HL-60 (cell line): ENCODE measurements at regions not wholly inside any gene's neighbourhood (a gene's known extent, or its start where the extent isn't known, plus 50 kb on each side); places are given as distances from the start of the nearest gene placed in this dataset.

ENCODE experiments used
- DNase-seq, 2 experiments: peaks; one replicate each; pipeline ENCODE4 v3.0.0-alpha.2; 2010 to 2020; ENCODE audit warnings: low read depth in 1 of 2, low spot score in 1 of 2
- H3K27ac ChIP-seq: fragments of 250-450 bp; sonication (Bioruptor Pico); replicated peaks from 2 replicates; pipeline ENCODE4 v1.5.1; 2020; ENCODE audit warnings: mild to moderate bottlenecking, moderate library complexity
- H3K27me3 ChIP-seq: fragments of 250-450 bp; sonication (Bioruptor Pico); 2 replicates; pipeline ENCODE4 v1.5.1; 2021; ENCODE audit warnings: mild to moderate bottlenecking, moderate library complexity; ENCODE audit not compliant: insufficient read depth, poor library complexity, severe bottlenecking
- H3K4me3 ChIP-seq: replicated peaks from 2 replicates; pipeline ENCODE4 v1.5.1; 2011; ENCODE audit warnings: mild to moderate bottlenecking, control low read depth, low read length; ENCODE audit not compliant: insufficient read depth
- GABPA ChIP-seq: IDR thresholded peaks from 2 replicates; pipeline ENCODE4 v1.6.1; 2012; ENCODE audit warnings: low read depth
- POLR2AphosphoS5 ChIP-seq: IDR thresholded peaks from 2 replicates; pipeline ENCODE4 v1.6.1; 2012; ENCODE audit warnings: low read depth
- SPI1 ChIP-seq: IDR thresholded peaks from 2 replicates; pipeline ENCODE4 v1.6.1; 2012; ENCODE audit warnings: low read depth, mild to moderate bottlenecking, borderline replicate concordance
- TF ChIP-seq, protein P1 (sequence below): IDR thresholded peaks from 2 replicates; pipeline ENCODE4 v1.6.1; 2012; ENCODE audit warnings: low read depth; ENCODE audit not compliant: insufficient replicate concordance
- TF ChIP-seq, protein P2 (sequence below): IDR thresholded peaks from one replicate; pipeline ENCODE4 v1.5.1; 2011; ENCODE audit warnings: low read length, control low read depth, inconsistent platforms; ENCODE audit not compliant: insufficient read depth

DNA sequence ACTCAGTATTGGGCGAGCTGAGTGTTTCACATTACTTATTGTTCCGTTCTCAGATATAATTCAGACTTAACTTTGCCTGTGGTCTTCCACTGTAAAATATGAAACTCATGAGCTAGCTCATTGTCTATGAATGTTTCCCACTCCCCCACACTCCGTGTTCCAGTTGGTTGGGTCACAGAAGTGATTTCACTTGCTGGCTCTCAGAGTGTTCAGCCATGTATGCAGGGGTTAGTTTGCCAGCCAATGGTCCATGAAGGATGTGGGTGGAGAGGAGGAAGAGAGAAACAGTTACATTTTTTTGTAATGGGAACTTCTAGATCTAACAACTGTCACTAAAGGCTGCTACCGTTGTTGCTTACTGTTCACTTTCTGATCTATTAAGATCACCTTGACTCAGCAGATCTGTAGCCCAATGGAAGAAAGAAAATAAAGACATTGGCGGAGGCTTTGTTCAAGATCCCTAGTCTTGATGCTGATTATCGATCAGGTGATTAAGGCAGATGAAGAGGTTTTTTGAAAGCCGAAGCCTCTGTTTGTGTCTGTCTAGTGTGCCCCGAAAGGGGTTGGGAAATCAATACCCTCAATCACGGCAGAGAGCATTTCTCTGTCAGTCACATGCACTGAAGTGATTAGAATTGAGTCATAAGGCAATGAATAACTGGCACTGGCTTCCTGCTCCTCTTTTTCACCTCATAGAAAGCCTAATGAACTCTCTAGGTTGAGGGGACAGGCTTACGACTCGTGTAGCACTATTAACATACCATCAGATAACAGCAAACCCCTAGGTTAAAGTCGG lies 279.7 kb upstream of the FIGN start:
- no peak overlapping the region for H3K27ac ChIP-seq
- H3K4me3 ChIP-seq = no peak overlapping the region
- H3K27me3 ChIP-seq = no peaks in the 10 kb centered on the region
- no peak for DNase-seq
- TF ChIP-seq, protein P1, sequence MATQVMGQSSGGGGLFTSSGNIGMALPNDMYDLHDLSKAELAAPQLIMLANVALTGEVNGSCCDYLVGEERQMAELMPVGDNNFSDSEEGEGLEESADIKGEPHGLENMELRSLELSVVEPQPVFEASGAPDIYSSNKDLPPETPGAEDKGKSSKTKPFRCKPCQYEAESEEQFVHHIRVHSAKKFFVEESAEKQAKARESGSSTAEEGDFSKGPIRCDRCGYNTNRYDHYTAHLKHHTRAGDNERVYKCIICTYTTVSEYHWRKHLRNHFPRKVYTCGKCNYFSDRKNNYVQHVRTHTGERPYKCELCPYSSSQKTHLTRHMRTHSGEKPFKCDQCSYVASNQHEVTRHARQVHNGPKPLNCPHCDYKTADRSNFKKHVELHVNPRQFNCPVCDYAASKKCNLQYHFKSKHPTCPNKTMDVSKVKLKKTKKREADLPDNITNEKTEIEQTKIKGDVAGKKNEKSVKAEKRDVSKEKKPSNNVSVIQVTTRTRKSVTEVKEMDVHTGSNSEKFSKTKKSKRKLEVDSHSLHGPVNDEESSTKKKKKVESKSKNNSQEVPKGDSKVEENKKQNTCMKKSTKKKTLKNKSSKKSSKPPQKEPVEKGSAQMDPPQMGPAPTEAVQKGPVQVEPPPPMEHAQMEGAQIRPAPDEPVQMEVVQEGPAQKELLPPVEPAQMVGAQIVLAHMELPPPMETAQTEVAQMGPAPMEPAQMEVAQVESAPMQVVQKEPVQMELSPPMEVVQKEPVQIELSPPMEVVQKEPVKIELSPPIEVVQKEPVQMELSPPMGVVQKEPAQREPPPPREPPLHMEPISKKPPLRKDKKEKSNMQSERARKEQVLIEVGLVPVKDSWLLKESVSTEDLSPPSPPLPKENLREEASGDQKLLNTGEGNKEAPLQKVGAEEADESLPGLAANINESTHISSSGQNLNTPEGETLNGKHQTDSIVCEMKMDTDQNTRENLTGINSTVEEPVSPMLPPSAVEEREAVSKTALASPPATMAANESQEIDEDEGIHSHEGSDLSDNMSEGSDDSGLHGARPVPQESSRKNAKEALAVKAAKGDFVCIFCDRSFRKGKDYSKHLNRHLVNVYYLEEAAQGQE = no peak
- no peak for TF ChIP-seq POLR2AphosphoS5
- no peak for TF ChIP-seq GABPA
- TF ChIP-seq SPI1 = no peak

DNA sequence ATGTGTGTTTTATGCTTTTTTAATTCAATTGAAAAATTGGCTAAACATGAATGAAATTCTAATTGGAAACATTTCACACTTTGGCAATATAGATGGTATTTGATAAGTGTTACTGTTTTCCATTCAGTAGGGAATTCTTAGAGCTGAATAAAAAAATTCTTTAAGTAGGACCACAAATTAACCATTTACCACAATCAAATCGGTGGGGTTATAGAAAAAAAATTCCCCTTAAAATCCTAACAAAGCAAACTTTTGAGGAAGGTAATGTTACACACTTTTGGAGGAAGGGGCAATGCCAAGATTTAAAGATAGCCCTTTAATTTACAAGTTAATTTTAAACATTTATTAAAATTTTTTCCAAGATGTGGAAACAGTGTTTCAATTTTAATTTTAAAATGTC lies 279.0 kb upstream of the FIGN start:
- H3K27me3 ChIP-seq = no peaks in the 10 kb centered on the region
- TF ChIP-seq POLR2AphosphoS5 = no peak
- TF ChIP-seq, protein P2, sequence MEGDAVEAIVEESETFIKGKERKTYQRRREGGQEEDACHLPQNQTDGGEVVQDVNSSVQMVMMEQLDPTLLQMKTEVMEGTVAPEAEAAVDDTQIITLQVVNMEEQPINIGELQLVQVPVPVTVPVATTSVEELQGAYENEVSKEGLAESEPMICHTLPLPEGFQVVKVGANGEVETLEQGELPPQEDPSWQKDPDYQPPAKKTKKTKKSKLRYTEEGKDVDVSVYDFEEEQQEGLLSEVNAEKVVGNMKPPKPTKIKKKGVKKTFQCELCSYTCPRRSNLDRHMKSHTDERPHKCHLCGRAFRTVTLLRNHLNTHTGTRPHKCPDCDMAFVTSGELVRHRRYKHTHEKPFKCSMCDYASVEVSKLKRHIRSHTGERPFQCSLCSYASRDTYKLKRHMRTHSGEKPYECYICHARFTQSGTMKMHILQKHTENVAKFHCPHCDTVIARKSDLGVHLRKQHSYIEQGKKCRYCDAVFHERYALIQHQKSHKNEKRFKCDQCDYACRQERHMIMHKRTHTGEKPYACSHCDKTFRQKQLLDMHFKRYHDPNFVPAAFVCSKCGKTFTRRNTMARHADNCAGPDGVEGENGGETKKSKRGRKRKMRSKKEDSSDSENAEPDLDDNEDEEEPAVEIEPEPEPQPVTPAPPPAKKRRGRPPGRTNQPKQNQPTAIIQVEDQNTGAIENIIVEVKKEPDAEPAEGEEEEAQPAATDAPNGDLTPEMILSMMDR = no peak
- H3K4me3 ChIP-seq = no peak overlapping the region
- DNase-seq = no peak
- H3K27ac ChIP-seq = no peak overlapping the region

DNA sequence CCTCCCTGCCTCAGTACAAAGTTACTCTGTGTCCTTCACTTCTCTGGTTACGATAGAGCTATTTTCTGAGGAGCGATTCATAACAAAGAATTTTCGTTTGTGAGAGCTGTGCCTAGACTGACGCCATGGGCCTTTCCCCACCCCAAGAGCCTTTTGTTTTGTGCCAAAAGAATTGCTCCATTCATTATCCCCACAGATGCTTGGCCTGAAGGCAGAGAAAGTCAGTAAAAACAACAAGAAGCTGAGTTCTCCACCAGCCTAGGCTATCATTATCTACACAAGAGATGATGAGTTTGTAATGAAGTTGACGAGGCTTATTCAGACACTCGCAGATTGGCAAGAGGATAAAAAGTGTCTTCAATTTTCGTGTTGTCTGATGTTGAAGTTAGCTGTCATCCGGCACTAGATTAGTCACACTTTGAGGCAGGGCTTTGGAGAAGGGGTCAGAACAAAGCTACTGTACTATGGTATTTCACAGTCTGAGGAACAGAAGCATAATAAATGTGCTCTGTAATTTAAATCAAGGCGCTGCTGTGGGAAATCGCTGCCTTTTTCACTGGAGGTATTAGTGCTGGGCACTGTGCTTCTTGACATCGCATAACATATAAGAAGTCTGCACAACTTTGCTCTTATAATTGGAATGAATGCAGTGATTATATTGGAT lies 278.4 kb upstream of the FIGN start:
- H3K27me3 ChIP-seq = no peaks in the 10 kb centered on the region
- H3K4me3 ChIP-seq = no peak overlapping the region
- no peak overlapping the region for H3K27ac ChIP-seq
- no peak for DNase-seq
- no peak for TF ChIP-seq POLR2AphosphoS5
- TF ChIP-seq GABPA = no peak

DNA sequence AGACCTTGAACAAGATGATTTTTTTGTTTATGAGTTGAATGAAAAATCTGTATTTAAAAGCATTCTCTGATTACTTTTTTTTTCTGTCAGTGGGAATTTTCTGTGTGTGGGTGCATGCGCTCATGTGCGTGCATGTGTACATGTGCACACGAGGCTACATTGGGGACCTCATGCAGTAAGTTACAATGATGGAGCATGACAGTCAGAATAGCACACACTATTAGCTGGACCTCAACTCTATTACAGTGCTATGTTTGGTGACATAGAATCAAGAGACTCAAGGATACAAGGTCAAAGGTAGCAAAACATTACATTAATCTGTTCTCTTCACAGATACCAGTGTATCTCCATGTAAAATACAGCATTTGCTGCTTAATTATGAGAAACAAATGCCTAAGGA lies 276.8 kb upstream of the FIGN start:
- TF ChIP-seq, protein P2 = no peak
- no peak for TF ChIP-seq GABPA
- TF ChIP-seq POLR2AphosphoS5 = no peak
- TF ChIP-seq, protein P1 = no peak
- no peak for TF ChIP-seq SPI1
- no peaks in the 10 kb centered on the region for H3K27me3 ChIP-seq
- H3K27ac ChIP-seq = no peak overlapping the region
- DNase-seq = no peak
- H3K4me3 ChIP-seq = no peak overlapping the region
